Endodermal cell (in vitro differentiated cells): ENCODE measurements at regions not wholly inside any gene's neighbourhood (a gene's known extent, or its start where the extent isn't known, plus 50 kb on each side); places are given as distances from the start of the nearest gene placed in this dataset.

Experiments
- DNase-seq: peaks from one replicate; pipeline ENCODE4 v3.0.0-alpha.2; 2017
- H3K27ac ChIP-seq: 2 replicates; pipeline ENCODE4 v1.5.1; 2013; ENCODE audit warnings: mild to moderate bottlenecking, low read depth, low read length, moderate library complexity
- H3K27me3 ChIP-seq: 2 replicates; pipeline ENCODE4 v1.6.1; 2013; ENCODE audit warnings: mild to moderate bottlenecking, low read length, moderate library complexity; ENCODE audit not compliant: insufficient read depth, control insufficient read depth, poor library complexity, severe bottlenecking
- H3K36me3 ChIP-seq: 2 replicates; pipeline ENCODE4 v1.7.0; 2013; ENCODE audit warnings: mild to moderate bottlenecking, low read length, moderate library complexity; ENCODE audit not compliant: control insufficient read depth, insufficient read depth
- H3K4me1 ChIP-seq: one replicate; pipeline ENCODE4 v1.7.0; 2013; ENCODE audit warnings: low read length; ENCODE audit not compliant: control insufficient read depth, insufficient read depth
- H3K4me3 ChIP-seq: 2 replicates; pipeline ENCODE4 v1.5.1; 2013; ENCODE audit warnings: mild to moderate bottlenecking, low read length, moderate library complexity
- H3K9ac ChIP-seq: 2 replicates; pipeline ENCODE4 v1.6.1; 2013; ENCODE audit warnings: mild to moderate bottlenecking, low read length, moderate library complexity; ENCODE audit not compliant: poor library complexity, severe bottlenecking; ENCODE audit errors: extremely low read depth
- H3K9me3 ChIP-seq: 2 replicates; pipeline ENCODE4 v1.6.1; 2013; ENCODE audit warnings: mild to moderate bottlenecking, low read length, moderate library complexity; ENCODE audit not compliant: control insufficient read depth
- H3K27ac Mint-ChIP-seq: 2 replicates; pipeline ENCODE4 v1.8.0; 2020; ENCODE audit warnings: mixed read lengths
- H3K27me3 Mint-ChIP-seq: 2 replicates; pipeline ENCODE4 v1.8.0; 2021; ENCODE audit warnings: mild to moderate bottlenecking, mixed read lengths; ENCODE audit not compliant: insufficient read depth
- H3K36me3 Mint-ChIP-seq: 2 replicates; pipeline ENCODE4 v1.8.0; 2020; ENCODE audit warnings: low read depth, mixed read lengths
- H3K4me1 Mint-ChIP-seq: 2 replicates; pipeline ENCODE4 v1.8.0; 2020; ENCODE audit warnings: mixed read lengths
- H3K4me3 Mint-ChIP-seq: 2 replicates; pipeline ENCODE4 v1.8.0; 2020; ENCODE audit warnings: mild to moderate bottlenecking, moderate library complexity, mixed read lengths
- H3K9me3 Mint-ChIP-seq: 2 replicates; pipeline ENCODE4 v1.8.0; 2020; ENCODE audit warnings: mild to moderate bottlenecking, mixed read lengths
- CTCF ChIP-seq: fragments of 200-600 bp; sonication (generic); conservative IDR thresholded peaks from 2 replicates; pipeline ENCODE4 v1.5.0; 2021; ENCODE audit warnings: antibody characterized with exemption, mild to moderate bottlenecking
- WGBS, 2 experiments: methylation state at CpG; one replicate each; pipeline versions ENCODE4 v1.1.5 to v1.1.7; 2013; ENCODE audit warnings: missing lambda C conversion rate in 2 of 2, mixed read lengths in 1 of 2; ENCODE audit not compliant: insufficient coverage in 1 of 2, insufficient read length in 1 of 2; 5-methylcytosine and 5-hydroxymethylcytosine counted together

DNA sequence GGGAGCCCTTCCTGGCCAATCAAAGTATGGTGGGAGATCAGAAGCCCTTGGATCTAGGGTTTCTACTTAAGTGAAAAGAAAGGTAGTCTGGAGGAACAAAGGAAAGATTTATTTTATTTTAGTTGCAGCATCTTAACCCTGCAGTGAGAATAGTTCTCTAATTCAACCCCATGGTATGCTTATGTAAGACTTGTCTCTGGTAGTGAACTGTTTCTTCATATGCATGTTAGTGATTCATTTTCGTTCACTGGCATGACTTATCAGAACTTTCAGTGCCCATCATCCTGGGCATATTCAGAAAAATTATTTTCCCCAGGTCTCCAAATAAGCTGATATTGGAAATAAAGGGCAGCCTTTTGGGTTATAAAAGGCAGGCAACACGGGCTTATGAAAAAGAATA is 1058.8 kb downstream of the NLGN4Y start:
- no peaks in the 10 kb centered on the region for H3K27me3 Mint-ChIP-seq
- WGBS, 2 experiments: 93% methylated on average over 2 of the region's 2 CpGs; no CpG with 5 or more reads in 1 of the 2 experiments
- Histone ChIP-seq H3K9ac (no peak overlapping the region), H3K4me1 (no peaks in the 10 kb centered on the region), H3K27ac (no peak overlapping the region), H3K27me3 (no peaks in the 10 kb centered on the region), H3K4me3 (no peak overlapping the region), H3K36me3 (no peaks in the 10 kb centered on the region), H3K9me3 (no peaks in the 10 kb centered on the region)
- no peaks in the 10 kb centered on the region for H3K9me3 Mint-ChIP-seq
- no peak for TF ChIP-seq CTCF
- no peak for DNase-seq
- H3K4me3 Mint-ChIP-seq: no peak overlapping the region
- no peaks in the 10 kb centered on the region for H3K36me3 Mint-ChIP-seq
- no peak overlapping the region for H3K27ac Mint-ChIP-seq
- H3K4me1 Mint-ChIP-seq: no peaks in the 10 kb centered on the region

GRCh38 chrY:15592957-15593356 is 1068.6 kb downstream of the NLGN4Y start:
- no peaks in the 10 kb centered on the region for H3K9me3 ChIP-seq
- Mint-ChIP-seq H3K4me3 (no peak overlapping the region), H3K27me3 (no peaks in the 10 kb centered on the region), H3K9me3 (no peaks in the 10 kb centered on the region), H3K27ac (no peak overlapping the region), H3K4me1 (no peaks in the 10 kb centered on the region), H3K36me3 (no peaks in the 10 kb centered on the region)
- H3K27ac ChIP-seq: no peak overlapping the region
- TF ChIP-seq CTCF: no peak
- 88 to 95% methylated on average over 2 of the region's 2 CpGs for WGBS, 2 experiments
- no peaks in the 10 kb centered on the region for H3K36me3 ChIP-seq
- no peak overlapping the region for H3K9ac ChIP-seq
- no peaks in the 10 kb centered on the region for H3K27me3 ChIP-seq
- no peaks in the 10 kb centered on the region for H3K4me1 ChIP-seq
- H3K4me3 ChIP-seq: no peak overlapping the region
- DNase-seq: no peak

DNA sequence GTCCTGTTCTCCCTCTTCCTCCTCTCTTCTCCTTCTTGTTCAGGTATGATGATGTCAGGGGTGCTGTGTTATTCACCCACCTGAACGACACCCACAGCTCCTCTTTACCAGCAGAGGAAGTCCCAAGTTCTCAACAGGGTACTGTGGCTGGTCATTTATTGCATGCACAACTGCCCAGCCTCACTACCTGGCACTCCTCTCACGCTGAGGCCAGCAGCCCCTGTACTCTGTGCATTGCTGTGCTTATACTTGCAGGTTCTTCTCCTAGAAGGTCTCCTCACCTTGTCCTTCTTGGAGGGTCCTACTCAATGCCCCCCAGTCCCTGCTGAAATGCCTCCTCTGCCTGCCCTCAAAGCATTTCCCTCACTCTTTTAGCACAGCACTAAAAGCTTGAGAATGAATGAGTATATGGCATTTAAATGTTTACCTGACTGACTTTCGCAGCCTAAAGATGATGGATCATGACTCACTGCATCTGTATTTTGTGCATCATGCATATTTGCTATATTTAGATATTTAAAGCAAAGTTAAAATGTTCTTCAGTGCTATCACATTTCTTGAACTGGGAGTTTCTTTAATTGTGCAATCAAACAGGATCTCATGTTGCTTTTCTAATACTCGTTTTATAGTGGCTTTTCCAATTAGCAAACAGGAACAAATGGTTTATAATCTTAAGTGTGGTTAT is 1069.3 kb downstream of the NLGN4Y start:
- no peak overlapping the region for H3K27ac Mint-ChIP-seq
- no peaks in the 10 kb centered on the region for H3K36me3 Mint-ChIP-seq

More for the DNA sequence above, 1069.3 kb downstream of the NLGN4Y start:
- no peaks in the 10 kb centered on the region for H3K27me3 Mint-ChIP-seq
- Histone ChIP-seq H3K4me1 (no peaks in the 10 kb centered on the region), H3K9me3 (no peaks in the 10 kb centered on the region), H3K27ac (no peak overlapping the region), H3K36me3 (no peaks in the 10 kb centered on the region), H3K9ac (no peak overlapping the region), H3K4me3 (no peak overlapping the region), H3K27me3 (no peaks in the 10 kb centered on the region)
- WGBS, 2 experiments: 87% methylated on average over 4 of the region's 4 CpGs; no CpG with 5 or more reads in 1 of the 2 experiments
- TF ChIP-seq CTCF: no peak
- H3K4me3 Mint-ChIP-seq: no peak overlapping the region
- no peaks in the 10 kb centered on the region for H3K4me1 Mint-ChIP-seq
- H3K9me3 Mint-ChIP-seq: no peaks in the 10 kb centered on the region
- DNase-seq: no peak
